ENCODE measurements at regions not wholly inside any gene's neighbourhood (a gene's known extent, or its start where the extent isn't known, plus 50 kb on each side); places are given as distances from the start of the nearest gene placed in this dataset.

DNA sequence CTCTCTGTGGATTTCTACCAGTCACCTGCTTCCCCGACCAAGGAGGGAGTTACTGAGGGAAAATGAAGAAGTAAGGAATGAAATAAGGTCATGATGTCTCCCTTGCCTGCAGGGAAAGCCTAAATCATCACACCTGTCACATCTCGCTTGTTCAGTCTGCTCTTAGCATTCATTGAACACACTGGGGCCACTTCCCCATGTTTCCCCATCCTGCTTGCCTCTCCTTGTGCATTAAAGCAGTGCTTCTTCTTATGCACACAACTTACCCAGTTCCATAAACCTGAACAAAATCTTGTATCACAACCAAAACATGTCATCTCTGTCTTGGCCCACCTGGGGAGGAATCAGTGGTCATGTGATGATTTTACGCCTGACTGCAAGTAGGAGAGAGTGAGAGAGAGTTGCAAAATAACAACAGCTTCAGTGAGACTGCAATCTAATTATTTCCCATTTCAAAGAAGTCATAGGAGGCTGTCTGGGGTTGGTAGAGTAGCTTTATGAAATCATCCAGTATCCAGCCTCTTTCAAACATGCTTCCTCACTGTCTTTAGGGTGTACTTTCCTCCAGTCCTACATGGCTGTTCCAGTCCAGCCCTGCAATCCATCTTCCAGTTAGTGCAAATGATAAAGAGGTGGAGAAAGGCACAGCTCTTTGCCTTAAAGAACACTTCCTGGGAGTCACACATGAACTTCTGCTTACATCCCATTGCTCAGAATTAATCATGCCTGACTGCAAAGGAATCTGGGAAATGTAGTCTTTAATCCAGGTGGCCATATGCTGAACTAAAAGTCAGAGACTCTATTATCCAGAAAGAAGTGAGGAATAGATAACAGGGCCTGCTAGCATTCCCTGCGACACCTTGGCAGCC is 220.1 kb downstream of the HAUS1 start:
- peak; percentile 77 for DNase-seq

DNA sequence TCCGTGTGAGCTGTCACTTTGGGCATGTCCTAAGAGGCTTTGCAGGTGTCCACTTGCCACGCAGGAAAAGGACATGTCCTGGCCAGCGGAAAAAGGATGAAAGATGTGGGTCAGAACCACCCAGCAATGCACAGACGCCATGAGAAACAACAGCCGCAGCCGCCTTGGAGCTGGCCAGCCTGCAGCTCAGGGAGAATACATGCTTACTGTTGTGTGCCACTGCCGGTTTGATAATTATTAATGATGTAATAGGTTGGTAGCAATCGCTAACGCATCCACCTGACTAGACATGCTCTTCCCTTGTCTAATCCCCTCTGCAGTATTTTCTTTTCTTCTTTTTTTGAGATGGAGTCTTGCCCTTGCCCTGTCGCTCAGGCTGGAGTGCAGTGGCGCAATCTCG is 221.7 kb downstream of the HAUS1 start:
- DNase-seq, result no peak

DNA sequence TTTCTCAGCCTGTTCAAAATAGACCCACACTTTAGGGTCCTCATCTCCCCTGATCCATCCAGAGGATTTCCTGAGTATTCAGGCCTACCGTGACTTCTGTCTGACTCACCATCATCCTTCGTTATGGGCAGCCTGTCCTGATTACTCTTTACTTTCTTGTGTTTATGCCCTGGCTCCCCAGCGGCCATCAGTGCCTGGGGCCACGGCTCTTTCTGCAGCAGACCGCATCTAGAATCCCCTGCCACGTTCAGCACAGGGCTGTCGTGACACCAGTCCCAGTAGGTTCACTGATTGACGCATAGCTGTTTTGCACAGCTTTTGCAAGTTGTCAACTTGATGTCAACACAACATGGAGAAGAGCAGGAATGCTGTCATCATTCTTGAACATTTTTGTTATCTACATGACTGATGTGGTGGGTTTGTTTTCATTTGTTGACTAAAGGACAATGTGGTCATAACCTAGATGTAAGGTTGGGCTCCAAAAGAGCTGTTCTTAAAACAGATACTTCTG is 225.6 kb downstream of the HAUS1 start:
- no peak for DNase-seq

DNA sequence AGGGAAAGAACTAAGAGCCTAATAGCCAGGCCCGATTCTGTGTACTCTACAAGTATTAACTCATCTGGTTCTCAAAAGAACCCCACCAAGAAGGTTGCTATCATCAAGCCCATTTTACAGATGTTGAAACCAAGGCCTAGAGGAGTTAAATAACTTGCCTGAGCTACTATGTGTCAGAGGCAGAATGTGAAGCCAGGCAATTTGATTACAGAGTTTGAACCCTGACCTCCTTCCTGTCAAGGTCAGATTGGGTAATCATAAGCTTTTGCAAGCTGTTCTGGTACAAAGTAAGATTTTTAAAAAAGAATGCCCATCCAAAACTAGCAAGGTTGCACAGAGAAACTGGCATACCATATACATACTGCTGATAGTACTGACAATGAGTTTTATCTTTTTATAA is 227.1 kb downstream of the HAUS1 start:
- no peak for DNase-seq

DNA sequence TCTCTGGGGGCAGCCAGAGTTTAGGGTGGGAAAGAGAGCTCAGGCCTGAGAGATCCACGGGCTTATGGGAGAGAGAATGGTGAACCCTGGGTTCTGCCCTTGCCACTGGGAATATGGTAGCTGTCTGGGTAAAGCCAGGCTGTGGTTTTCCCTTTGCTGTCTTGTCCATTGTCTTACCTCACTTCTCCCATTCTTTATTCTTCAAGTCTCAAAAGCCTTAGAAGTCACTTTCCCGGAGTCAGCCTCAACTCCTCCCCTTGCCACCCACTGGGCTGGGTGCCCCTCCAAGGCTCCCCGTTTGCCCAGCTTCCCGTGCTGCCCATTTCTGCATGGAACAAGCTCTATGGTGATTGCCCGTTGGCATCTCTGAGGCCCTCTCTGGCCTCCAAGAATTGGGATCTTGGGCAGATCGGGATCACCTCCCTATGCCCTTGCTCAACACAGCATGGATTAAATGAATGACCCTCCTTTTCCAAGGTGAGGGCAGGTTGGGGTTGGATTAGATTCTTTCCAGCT is 228.2 kb downstream of the HAUS1 start:
- no peak for DNase-seq

DNA sequence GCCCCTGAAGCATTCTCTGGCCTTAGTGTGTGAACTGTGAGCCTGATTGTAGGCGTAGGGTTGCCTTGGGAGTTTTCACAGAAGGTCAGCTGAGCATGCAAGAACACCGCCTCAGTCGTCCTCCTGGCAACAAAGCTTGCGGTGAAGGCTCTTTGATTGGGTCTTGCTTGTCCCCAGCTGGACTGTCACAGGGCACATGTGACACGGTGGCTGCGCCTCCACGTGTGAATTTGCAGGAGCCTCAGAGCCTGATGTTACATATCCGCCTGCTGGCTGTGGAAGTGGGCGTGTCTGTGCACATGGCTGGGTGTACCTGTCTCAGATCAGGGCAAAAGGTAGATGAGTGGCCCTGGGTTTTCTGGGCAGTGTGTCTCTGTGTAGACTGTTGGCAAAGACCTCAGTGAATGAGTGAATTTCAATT is 228.7 kb downstream of the HAUS1 start:
- DNase-seq, result no peak

DNA sequence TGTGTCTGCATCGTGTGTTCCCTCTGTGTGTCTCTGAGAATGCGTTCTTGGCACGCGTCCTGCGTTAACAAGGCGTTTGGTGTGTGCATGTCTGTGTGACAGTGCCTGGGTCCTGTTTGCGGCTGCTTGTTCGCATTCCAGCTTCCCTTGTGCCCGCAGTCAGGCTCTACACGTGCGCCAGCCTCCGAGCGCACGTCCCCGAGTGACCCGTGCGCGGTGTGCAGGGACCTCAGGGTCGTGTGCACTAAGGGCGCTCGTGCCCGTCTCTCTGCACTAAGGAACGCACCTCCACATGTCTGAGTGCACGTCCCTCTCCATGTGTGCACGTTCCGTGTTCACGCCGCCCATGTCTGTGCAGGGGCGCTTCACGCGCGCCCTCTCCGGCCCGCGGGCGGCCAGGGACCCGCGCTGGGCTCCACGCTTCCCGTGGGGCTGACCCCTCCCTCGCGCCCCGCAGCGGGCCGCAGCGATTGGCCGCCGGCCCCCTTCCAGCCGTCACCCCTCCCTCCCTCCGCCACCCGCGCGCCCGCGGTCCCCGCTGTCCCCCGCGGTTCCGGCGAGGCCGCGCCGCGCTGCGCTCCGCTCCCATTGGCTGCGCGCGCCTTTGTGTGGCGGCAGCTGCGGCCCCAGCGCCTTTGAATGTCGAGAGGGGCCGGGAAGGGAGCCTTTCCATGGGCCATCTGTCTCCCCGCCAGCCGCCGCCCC is 229.4 kb downstream of the HAUS1 start:
- no peak for DNase-seq

DNA sequence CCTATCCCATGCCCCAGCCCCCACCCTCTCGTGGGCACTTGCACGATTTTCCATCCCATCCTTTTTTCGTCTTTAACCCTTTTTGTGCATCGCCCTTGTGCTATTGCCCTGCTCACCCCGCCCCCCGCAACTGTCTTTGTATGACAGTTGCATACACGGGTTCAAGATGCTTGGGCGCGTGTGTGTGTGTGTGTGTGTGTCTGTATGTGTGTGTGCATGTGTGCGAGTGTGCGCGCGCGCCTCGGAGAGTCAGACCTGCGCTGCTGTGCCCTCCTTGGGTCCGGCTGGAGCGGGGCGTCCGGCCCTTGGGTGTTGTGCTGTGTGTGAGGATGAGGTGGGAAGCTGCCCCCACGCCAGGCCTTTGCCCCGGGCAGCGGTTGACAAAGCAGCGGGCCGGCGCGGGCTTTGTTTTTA is 230.7 kb downstream of the HAUS1 start:
- DNase-seq, result no peak

DNA sequence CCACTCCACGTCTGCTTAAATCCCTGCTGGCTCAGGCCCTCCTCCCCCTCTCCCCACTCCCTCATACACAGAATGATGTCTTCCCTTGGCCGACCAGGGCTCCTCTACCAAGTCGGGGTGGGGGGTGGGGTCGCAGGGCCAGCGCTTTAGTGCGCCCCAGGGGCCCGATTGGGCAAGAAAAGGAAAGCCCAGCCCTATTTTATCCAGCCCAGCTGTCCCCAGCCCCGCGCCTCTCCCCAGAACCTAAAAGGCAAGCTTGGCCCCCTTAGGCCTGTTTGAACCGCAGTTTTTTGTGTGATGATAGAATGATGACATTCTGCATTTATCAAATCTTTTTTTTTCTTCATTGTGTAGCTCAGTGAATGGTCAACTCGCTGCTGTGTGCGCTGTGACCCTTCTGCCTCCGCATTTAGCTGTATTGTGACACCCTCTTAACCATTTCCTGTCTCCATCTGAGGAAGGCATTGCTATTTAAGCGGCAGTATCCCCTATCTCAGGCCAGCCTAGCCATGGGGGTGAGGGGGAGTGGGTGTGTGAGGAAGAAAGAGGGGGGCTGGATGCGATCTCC is 231.4 kb downstream of the HAUS1 start:
- DNase-seq, result no peak

DNA sequence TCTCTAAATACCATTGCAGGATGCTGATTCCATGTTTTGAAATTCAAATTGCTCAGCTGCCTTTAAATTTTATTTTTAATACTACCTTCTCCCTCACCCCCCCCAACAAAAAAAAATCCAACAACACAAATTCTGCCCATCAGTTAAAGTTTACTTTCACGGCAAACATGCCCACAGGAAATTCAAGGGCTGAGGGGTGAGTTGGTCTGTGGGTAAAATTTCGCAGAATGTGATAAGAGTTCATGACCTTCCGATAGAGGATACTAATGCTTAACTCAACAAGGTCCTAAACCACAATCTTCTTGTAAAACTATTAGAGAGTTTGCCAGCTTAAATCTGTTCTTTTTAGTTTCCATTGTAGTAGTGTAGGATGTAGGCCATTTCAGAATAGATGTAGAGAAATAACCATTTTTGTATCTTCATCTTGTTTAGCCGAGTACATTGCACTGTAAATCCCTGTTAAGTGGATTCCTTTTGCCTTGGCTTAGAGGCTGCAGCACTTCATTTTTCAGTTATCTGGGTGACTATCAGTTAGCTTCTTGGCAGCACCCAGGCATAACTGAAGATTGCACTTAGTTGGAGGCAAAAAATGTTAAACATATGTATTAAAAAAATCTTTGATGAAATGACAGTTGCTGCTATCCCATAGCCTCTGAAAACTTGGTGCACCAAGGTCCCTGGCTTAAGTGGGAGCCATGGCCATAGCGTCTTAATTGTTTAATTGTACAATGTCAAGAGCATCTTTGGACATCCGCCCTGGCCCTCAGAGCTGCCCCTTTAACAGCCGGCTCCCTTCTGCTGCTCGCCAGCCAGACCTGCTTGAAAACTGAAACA is 232.3 kb downstream of the HAUS1 start:
- DNase-seq, result no peak

DNA sequence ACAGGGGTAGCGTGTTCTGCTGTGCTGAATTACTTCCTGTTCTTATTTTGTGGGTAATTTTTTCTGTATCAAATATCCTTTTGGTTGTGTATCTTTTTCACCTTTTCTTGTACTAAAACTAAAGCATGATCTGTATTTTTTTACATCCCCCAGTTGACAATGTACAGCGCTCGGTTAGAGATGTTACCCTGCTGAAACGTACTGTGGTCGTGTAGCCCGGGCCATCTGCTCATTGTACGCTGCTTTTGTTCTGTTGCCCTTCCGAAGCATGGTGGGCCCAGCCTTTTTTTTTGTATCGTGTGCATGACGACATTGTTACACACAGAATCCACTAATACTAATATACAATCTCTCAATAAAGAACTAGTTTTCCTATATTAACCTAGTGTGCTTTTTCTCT is 233.1 kb downstream of the HAUS1 start:
- no peak for DNase-seq

DNA sequence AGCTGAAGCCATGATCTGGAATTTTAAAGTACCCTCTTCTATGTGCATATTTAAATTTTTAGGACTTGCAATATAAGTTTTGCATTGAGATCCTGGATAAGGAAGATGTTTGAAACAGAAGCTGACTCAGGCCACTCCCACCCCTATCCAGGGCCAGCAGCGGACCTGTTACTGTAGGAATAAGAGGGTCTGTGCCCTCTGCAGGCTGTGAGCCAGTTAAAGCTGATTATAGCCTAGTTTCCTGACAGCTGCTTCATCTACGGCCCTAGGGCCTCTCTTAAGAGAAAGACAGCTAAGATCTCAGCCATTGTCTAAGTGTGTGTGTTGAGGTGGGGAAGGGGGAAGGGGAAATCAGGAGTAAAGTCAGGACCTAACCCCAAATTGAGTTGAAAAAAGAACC is 234.0 kb downstream of the HAUS1 start:
- no peak for DNase-seq

DNA sequence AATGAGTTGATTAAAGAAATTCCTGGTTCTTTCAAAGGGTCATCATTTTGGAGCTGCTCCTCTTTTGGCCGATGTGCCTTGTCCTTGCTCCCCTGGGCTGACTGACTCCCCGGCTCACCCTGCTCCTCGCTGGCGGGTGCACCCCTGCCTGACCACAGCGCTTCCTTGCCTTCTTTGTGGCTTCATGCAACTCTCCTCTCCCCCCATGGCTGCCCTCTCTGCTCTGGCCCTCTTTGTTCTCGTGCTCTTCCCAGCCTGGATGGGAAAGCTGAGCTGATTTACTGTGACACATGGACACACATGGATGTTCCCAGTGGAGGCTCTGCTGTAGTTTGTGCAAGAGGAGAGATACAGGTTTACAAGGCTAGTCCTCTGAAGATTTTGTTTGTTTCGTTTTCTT is 234.6 kb downstream of the HAUS1 start:
- DNase-seq, result no peak

DNA sequence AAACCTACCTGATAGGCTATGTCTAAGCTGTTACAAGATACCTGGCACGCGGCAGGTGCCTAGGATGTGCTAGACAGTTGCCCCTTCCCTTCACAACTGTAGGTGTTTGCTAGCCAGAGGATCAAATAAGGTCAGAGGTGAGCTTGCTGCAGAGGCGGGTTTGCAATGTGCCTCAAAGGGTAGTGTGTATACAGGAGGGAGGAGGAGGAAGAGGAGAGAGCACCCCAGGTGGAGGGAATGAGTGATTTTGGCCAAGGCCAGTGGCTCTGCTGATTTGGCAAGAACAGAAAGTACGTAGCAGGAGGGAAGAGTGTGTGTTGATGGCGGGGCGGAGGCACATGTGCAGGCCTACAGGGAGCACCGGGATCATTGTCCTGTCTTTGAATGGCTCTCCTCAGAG is 236.5 kb downstream of the HAUS1 start:
- DNase-seq, result no peak

DNA sequence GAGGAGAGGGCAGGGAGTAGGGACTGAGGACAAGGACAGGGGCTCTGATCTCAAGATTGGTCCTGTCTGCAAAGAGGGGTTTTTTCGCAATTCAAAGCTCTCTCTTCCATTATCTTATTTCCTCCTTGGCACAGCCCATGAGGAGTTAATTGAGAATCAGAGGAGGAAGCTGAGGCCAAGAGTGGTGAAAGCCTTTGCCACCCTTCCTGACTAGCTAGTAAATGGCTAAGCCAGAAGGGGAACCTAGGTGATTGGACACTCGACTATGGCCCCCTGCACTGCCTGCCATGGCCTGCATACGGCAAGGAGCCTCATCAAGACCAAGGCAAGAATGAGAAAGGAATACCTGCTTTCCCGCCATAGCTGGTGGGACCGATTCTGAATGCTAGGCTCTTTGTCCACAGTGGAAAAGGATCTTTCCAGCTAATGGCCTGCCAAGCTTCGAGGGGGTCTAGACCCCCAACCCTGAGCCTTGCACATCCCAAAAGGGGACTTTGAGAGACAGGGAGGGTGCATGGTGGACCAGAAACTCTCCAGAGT is 237.9 kb downstream of the HAUS1 start:
- DNase-seq, result peak; percentile 4

DNA sequence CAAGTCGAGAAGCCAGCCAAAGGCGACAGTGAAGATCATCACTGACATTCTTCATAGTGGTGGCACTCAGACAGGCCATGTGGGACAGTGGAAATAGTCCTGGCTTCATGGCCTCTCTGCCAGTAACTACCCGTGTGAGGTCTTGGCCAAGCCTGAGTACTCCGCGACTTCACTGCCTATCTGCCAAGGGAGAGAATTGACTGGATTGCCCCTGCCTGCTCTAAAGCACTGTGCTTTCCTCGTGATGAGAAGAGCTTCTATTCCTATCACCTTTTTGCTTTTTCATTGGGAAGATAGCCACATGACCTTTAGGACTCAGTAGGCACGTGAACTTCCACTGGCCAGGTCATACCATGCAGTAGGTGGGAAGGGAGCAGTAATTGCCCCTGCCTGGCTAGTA is 239.3 kb downstream of the HAUS1 start:
- DNase-seq, result no peak

DNA sequence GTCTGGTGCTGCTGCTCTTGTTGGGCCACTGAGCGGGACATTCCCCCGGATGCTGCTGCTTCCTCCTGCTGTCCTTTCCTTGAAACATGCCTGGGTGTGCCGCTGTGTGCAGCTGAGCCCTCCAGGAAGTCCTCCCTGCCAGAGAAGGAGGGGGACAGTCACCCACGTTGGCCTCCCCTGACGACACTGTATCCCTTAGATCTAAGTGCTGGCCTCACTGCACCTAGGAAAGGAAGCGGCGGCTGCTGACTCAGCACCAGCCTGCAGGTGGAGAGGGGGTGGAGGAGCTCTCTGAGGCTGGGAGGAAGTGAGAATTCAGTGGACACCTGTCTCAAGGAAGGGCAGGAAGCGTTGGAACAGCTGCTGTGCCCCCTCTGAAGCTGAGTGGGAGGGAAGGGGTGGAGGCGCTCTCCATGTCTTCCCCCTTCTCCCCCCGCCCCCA is 239.8 kb downstream of the HAUS1 start:
- DNase-seq, result no peak

DNA sequence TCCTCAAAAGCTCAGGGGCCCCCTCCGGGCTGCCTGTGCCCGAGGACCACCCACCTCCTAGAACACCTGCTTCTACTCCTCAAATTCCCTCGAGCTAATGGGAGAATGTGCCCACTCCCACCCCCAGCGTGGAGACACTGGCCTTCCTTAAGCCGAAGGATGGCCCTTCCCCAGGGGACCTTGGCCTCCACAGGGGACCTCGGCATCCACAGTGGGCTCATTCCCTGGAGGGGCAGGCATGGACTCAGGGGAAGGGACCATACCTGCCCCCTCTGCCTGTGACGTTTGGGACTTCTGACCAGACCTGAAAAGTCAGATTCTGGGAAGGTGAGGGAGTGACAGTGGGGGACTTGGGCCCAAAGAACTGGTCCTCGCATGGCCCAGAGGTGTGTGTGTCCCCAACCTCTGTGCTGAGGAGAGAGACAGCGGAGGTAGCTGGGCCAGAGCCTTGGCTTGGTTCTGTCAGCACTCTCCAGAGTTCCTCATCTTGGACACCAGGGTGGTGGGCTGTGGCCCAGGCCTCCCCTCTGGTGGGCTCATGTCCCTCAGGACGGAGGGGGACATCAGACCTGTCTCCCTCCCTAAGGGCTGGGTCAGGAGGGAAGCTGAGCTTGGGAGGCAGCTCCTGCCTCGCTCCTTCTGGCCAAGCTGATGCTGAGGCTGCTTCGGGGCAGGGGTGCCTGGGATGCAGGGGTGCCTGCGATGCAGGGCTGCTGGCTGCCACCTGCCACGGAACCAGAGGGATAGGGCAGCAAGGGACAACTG is 240.4 kb downstream of the HAUS1 start:
- DNase-seq, result no peak

DNA sequence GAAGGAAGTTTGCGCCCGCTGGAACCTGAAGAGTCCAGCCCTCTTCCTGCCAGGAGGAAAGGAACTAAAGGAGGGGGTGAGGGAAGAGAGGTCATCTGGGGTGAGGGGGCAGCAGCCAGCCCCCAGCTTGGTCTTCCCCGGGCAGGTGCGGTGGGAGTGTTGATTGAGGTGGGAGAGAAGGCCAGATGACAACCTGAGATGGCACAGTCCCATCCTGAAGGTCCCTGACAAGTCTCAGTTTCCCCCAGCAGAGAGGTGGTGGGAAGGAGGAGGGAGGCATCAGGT is 240.9 kb downstream of the HAUS1 start:
- DNase-seq, result no peak

DNA sequence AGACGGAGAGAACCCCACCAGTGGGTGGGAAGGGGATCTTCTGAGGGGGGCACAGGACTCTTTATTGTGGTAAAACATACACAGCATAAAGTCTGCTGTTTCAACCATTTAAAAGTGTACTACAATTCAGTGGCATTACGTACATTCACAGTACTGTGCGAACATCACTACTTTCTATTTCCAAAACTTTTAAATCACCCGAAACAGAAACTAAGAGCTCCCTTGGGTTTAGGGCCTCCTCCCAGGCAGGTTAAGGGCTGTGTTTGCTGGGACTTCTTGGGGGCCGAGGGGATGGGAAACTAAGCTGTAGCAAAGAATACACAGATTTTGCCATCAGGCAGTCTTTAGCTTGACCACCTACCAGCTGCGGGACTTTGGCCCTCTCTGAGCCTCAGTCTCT is 242.0 kb downstream of the HAUS1 start:
- DNase-seq, result no peak

DNA sequence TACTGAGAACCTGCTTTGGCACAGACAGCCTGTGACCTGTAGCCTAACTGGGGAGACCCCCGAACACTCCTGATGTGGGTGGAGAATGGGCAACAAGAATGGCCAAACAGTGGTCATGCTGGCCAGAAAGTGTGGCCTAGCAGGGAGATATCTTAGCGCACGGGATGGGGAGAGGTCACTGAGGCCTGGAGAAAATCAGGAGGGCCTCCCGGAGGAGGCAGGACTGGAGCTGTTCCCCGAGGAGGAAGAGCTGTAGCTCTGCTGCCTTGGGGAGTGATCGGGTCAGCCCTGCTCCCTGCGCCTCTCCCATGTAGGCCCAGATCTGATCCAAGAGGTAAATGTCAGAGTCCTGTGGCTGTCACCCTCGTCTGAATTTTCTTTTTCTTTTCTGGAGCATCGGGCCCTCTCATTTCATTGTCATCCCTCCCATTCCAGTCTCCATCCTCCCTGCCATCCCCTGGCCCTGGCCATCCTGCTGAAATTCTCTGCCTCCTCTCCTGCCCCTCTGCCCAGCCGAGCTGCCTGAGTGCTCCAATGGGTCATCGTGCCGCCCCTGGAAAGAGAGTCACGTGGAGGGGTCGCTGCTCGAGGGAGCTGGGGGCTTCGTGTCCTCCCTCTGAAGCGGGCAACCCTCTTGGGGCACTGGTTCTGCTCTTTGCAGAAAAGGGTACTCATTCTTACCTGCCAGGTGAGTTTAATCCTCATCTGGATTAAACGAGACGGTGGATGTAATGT is 242.9 kb downstream of the HAUS1 start:
- no peak for DNase-seq
